HG02642 (cell line): ENCODE measurements at regions not wholly inside any gene's neighbourhood (a gene's known extent, or its start where the extent isn't known, plus 50 kb on each side); places are given as distances from the start of the nearest gene placed in this dataset.

ENCODE experiments used
- ATAC-seq: cut with Tn5 transposase; IDR thresholded peaks from one replicate; pipeline ENCODE4 v1.9.1; 2021; ENCODE audit warnings: mild to moderate bottlenecking; ENCODE audit not compliant: unreplicated experiment, poor library complexity

GRCh38 chr22:47269516-47270088, 507.2 kb downstream of the TBC1D22A start:
- ATAC-seq = no peak

- no peak for ATAC-seq
Observed at GRCh38 chr22:47267513-47268282, 505.2 kb downstream of the TBC1D22A start.

GRCh38 chr22:47266329-47266728, 503.9 kb downstream of the TBC1D22A start:
- ATAC-seq = no peak

GRCh38 chr22:47260551-47260950, 498.1 kb downstream of the TBC1D22A start:
- ATAC-seq = no peak

- no peak for ATAC-seq
Observed at GRCh38 chr22:47259990-47260389, 497.5 kb downstream of the TBC1D22A start.

GRCh38 chr22:47259049-47259448, 496.6 kb downstream of the TBC1D22A start:
- ATAC-seq = no peak

- ATAC-seq = no peak
Observed at GRCh38 chr22:47257976-47258375, 495.5 kb downstream of the TBC1D22A start.

GRCh38 chr22:47257566-47257965, 495.1 kb downstream of the TBC1D22A start:
- no peak for ATAC-seq

GRCh38 chr22:47251911-47252310, 489.5 kb downstream of the TBC1D22A start:
- no peak for ATAC-seq

GRCh38 chr22:47250995-47251765, 488.7 kb downstream of the TBC1D22A start:
- ATAC-seq = no peak

GRCh38 chr22:47249370-47249928, 487.0 kb downstream of the TBC1D22A start:
- ATAC-seq = no peak

GRCh38 chr22:47248925-47249324, 486.5 kb downstream of the TBC1D22A start:
- ATAC-seq = no peak

GRCh38 chr22:47247579-47248240, 485.3 kb downstream of the TBC1D22A start:
- no peak for ATAC-seq

- ATAC-seq = no peak
Observed at GRCh38 chr22:47245786-47246185, 483.3 kb downstream of the TBC1D22A start.

GRCh38 chr22:47245286-47245685, 482.8 kb downstream of the TBC1D22A start:
- ATAC-seq = no peak

- no peak for ATAC-seq
Observed at GRCh38 chr22:47240116-47240515, 477.7 kb downstream of the TBC1D22A start.

GRCh38 chr22:47239474-47239860, 477.0 kb downstream of the TBC1D22A start:
- ATAC-seq = no peak

GRCh38 chr22:47238690-47239473, 476.4 kb downstream of the TBC1D22A start:
- no peak for ATAC-seq

- no peak for ATAC-seq
Observed at GRCh38 chr22:47237890-47238480, 475.5 kb downstream of the TBC1D22A start.
